ENCODE measurements at regions not wholly inside any gene's neighbourhood (a gene's known extent, or its start where the extent isn't known, plus 50 kb on each side); places are given as distances from the start of the nearest gene placed in this dataset.

DNA sequence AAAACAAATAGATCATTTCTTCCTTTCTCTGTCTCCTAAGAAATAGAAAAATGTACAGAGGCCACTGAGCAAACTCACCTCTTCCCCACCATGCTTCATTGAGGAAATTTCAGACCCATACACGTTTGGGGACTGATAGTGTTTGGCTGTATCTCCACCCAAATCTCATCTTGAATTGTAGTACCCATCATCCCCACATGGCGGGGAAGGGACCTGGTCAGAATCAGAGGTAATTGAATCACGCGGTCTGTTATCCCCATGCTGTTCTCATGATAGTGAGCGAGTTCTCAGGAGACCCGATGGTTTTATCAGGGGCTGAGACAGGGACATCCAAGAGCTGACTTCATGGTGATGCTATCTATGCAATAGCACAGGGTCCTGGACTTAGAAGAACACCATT lies 1655.8 kb downstream of the MAT2B start:
- Histone ChIP-seq H3K36me3 (no peaks in the 10 kb centered on the region), H3K27me3 (no peaks in the 10 kb centered on the region), H3K4me1 (no peaks in the 10 kb centered on the region), H3K9me3 (no peaks in the 10 kb centered on the region), H3K27ac (no peak overlapping the region), H3K4me3 (no peak overlapping the region)
- intact Hi-C loops (cut with DNase I; ENCODE audit: low total_unique reads) = no loop called here
- DNase-seq = no peak
- TF ChIP-seq CTCF (IDR thresholded peaks at IDR 0.05) = no peak

- Histone ChIP-seq H3K27ac (no peak overlapping the region), H3K4me3 (no peak overlapping the region), H3K27me3 (no peaks in the 10 kb centered on the region), H3K9me3 (no peaks in the 10 kb centered on the region), H3K4me1 (no peaks in the 10 kb centered on the region), H3K36me3 (no peaks in the 10 kb centered on the region)
- TF ChIP-seq CTCF (IDR thresholded peaks at IDR 0.05) = no peak
- intact Hi-C loops (cut with DNase I; ENCODE audit: low total_unique reads) = no loop called here
- no peak for DNase-seq
Measured at GRCh38 chr5:165163861-165164260, 1658.4 kb downstream of the MAT2B start.

- intact Hi-C loops (cut with DNase I; ENCODE audit: low total_unique reads) = no loop called here
- no peaks in the 10 kb centered on the region for H3K9me3 ChIP-seq
- no peaks in the 10 kb centered on the region for H3K4me1 ChIP-seq
- no peaks in the 10 kb centered on the region for H3K27me3 ChIP-seq
- no peak overlapping the region for H3K4me3 ChIP-seq
- no peak for TF ChIP-seq CTCF (IDR thresholded peaks at IDR 0.05)
- no peak for DNase-seq
- no peaks in the 10 kb centered on the region for H3K36me3 ChIP-seq
- H3K27ac ChIP-seq = no peak overlapping the region
Measured at GRCh38 chr5:165173651-165174050, 1668.2 kb downstream of the MAT2B start.

GRCh38 chr5:165175041-165175440 lies 1669.6 kb downstream of the MAT2B start:
- no peak overlapping the region for H3K27ac ChIP-seq
- intact Hi-C loops (cut with DNase I; ENCODE audit: low total_unique reads) = no loop called here
- no peak for TF ChIP-seq CTCF (IDR thresholded peaks at IDR 0.05)
- H3K4me1 ChIP-seq = no peaks in the 10 kb centered on the region
- DNase-seq = no peak
- no peaks in the 10 kb centered on the region for H3K27me3 ChIP-seq
- no peaks in the 10 kb centered on the region for H3K9me3 ChIP-seq
- H3K4me3 ChIP-seq = no peak overlapping the region
- H3K36me3 ChIP-seq = no peaks in the 10 kb centered on the region

- DNase-seq = no peak
- intact Hi-C loops (cut with DNase I; ENCODE audit: low total_unique reads) = no loop called here
- no peaks in the 10 kb centered on the region for H3K4me1 ChIP-seq
- no peaks in the 10 kb centered on the region for H3K36me3 ChIP-seq
- no peak for TF ChIP-seq CTCF (IDR thresholded peaks at IDR 0.05)
- H3K9me3 ChIP-seq = peaks cover 0 to 4% (median 0%) of the 10 kb centered on the region in 3 donors
- no peak overlapping the region for H3K27ac ChIP-seq
- no peaks in the 10 kb centered on the region for H3K27me3 ChIP-seq
- no peak overlapping the region for H3K4me3 ChIP-seq
Measured at GRCh38 chr5:165184183-165184582, 1678.8 kb downstream of the MAT2B start.

GRCh38 chr5:165185716-165186115 lies 1680.3 kb downstream of the MAT2B start:
- H3K9me3 ChIP-seq = peaks cover 0 to 4% (median 0%) of the 10 kb centered on the region in 3 donors
- H3K4me3 ChIP-seq = no peak overlapping the region
- no peaks in the 10 kb centered on the region for H3K36me3 ChIP-seq
- no peaks in the 10 kb centered on the region for H3K27me3 ChIP-seq
- H3K4me1 ChIP-seq = no peaks in the 10 kb centered on the region
- no peak for DNase-seq
- TF ChIP-seq CTCF (IDR thresholded peaks at IDR 0.05) = no peak
- H3K27ac ChIP-seq = no peak overlapping the region
- intact Hi-C loops (cut with DNase I; ENCODE audit: low total_unique reads) = no loop called here

Measured in tibial artery (tissue), 4 donors.